Activated B cell treated with CpG ODN at 0.5 μM for 24 hours (primary cell): ENCODE measurements at regions not wholly inside any gene's neighbourhood (a gene's known extent, or its start where the extent isn't known, plus 50 kb on each side); places are given as distances from the start of the nearest gene placed in this dataset.

Source experiments
- ATAC-seq: fragments of 200-7000 bp; cut with Tn5 transposase; one replicate; pipeline ENCODE4 v1.10.0; 2021; ENCODE audit warnings: low read depth, mild to moderate bottlenecking, moderate library complexity
- CTCF ChIA-PET: fragments of 350-600 bp; sonication (Branson Sonifier 250); formaldehyde crosslinking; loops from one replicate; lab custom pipeline; 2021; ENCODE audit warnings: antibody characterized with exemption; lab: Charles Lee
- POLR2A ChIA-PET: fragments of 350-600 bp; sonication (Branson Sonifier 250); formaldehyde crosslinking; loops from one replicate; lab custom pipeline; 2021; ENCODE audit warnings: antibody characterized with exemption; lab: Charles Lee
- DNase-seq: peaks from one replicate; pipeline ENCODE4 v3.0.0; 2022
- H3K27ac Mint-ChIP-seq: one replicate; pipeline ENCODE4 v1.8.0; 2020; ENCODE audit warnings: mixed read lengths
- H3K27me3 Mint-ChIP-seq: one replicate; pipeline ENCODE4 v1.8.0; 2021; ENCODE audit warnings: mixed read lengths
- H3K36me3 Mint-ChIP-seq: one replicate; pipeline ENCODE4 v1.8.0; 2021; ENCODE audit warnings: low read depth, mixed read lengths
- H3K4me1 Mint-ChIP-seq: one replicate; pipeline ENCODE4 v1.8.0; 2021; ENCODE audit warnings: mixed read lengths
- H3K4me3 Mint-ChIP-seq: one replicate; pipeline ENCODE4 v1.8.0; 2020; ENCODE audit warnings: mild to moderate bottlenecking, mixed read lengths
- H3K9me3 Mint-ChIP-seq: one replicate; pipeline ENCODE4 v1.8.0; 2020; ENCODE audit warnings: mixed read lengths
- intact Hi-C: fragments of 100-400 bp; cut with micrococcal nuclease; formaldehyde crosslinking; loops from one replicate; pipeline ENCODE4 v1.15.1; 2024
- TF ChIP-seq, protein P1 (sequence below): fragments of 200-600 bp; IDR thresholded peaks from one replicate; pipeline ENCODE4 v1.8.0; 2022; ENCODE audit warnings: antibody characterized with exemption, mild to moderate bottlenecking

DNA sequence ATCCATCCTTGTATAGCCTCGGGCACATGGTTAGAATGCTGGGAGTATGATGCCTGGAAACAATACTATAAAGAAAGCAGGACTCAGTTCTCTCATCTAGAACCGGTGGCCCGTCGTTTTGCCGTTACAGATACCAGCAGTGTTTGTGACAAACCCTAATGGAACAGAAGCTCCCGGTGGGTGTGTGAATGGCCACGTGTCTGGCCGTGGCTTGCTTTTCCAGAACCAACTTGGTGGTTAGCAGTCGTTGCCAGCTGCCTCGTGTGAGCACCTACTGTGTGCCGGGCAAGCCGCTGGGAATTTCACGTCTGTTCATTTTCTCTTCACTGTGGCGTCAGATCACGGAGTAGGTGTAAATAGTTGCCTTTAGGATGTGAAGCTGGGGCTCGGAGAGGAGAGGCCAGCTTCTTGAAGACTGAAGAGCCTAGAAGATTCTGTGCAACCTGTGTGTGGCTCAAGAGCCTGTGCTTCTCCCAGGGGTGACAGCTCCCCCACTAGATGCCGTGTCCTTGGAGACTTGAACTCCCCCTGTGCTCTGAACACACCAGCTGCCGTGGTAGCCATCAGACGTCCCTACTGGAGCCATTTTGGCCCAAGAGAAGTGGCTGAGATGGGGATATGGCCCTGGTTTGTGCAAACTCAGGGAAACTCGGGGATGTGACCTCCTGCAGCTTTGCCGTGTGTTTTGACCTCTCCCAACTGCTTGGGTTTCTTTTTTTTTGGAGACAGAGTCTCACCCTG is 57.5 kb upstream of the PPARA start:
- intact Hi-C loops = no loop called here
- Mint-ChIP-seq H3K27me3 (no peaks in the 10 kb centered on the region), H3K4me1 (no peaks in the 10 kb centered on the region), H3K9me3 (no peaks in the 10 kb centered on the region), H3K36me3 (peaks cover 6% of the 10 kb centered on the region), H3K27ac (no peak overlapping the region), H3K4me3 (no peak overlapping the region)
- ChIA-PET CTCF (no interaction called here), POLR2A (no interaction called here)
- ATAC-seq (no peak), DNase-seq (no peak)
- TF ChIP-seq, protein P1, sequence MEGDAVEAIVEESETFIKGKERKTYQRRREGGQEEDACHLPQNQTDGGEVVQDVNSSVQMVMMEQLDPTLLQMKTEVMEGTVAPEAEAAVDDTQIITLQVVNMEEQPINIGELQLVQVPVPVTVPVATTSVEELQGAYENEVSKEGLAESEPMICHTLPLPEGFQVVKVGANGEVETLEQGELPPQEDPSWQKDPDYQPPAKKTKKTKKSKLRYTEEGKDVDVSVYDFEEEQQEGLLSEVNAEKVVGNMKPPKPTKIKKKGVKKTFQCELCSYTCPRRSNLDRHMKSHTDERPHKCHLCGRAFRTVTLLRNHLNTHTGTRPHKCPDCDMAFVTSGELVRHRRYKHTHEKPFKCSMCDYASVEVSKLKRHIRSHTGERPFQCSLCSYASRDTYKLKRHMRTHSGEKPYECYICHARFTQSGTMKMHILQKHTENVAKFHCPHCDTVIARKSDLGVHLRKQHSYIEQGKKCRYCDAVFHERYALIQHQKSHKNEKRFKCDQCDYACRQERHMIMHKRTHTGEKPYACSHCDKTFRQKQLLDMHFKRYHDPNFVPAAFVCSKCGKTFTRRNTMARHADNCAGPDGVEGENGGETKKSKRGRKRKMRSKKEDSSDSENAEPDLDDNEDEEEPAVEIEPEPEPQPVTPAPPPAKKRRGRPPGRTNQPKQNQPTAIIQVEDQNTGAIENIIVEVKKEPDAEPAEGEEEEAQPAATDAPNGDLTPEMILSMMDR = no peak

DNA sequence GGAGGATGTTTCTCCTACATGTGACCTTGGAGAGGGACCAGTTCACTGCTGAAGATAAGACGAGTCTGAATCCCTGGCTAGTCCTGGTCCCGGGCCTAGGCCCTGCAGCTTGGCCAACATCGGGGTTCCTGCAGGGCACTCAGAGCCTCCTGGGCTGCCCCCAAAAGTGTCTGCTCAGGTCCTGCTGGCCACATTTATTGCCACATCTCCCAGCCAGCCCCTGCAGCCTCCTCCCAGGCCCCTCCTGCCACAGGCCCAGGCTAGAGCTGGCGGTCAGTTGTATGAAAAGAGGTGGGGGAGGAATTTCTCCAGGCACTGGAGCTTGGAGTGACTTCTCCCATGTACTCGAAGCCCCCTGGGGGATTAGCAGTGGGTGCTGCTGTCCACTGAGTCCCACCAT is 56.5 kb upstream of the PPARA start:
- H3K27ac Mint-ChIP-seq = no peak overlapping the region
- no peak for ATAC-seq
- TF ChIP-seq, protein P1 = no peak
- no peaks in the 10 kb centered on the region for H3K4me1 Mint-ChIP-seq
- no peak overlapping the region for H3K4me3 Mint-ChIP-seq
- H3K27me3 Mint-ChIP-seq = no peaks in the 10 kb centered on the region
- H3K36me3 Mint-ChIP-seq = peaks cover 9% of the 10 kb centered on the region
- CTCF ChIA-PET = no interaction called here
- DNase-seq = no peak
- H3K9me3 Mint-ChIP-seq = no peaks in the 10 kb centered on the region
- intact Hi-C loops = no loop called here
- POLR2A ChIA-PET = no interaction called here

DNA sequence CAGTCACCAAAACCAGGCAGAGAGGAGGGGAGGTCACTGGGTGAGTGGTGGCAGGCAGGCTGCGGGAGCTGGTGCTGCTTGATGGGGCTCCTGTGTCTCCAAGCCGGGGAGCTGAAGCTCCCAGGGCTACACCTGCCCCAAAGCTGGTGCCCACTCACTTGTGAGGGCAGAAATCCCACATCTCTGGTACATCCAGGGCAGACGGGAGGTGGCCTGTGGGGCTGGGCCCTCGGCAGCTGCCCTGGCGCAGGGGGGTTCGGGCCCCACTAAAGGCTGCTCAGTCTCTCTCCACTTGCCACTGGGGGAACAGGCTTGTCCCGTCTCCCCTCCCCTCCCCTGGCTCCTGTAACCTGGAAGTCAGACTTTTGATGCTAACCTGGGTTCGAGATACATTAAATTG is 55.6 kb upstream of the PPARA start:
- intact Hi-C loops = no loop called here
- TF ChIP-seq, protein P1 = no peak
- Mint-ChIP-seq H3K27me3 (no peaks in the 10 kb centered on the region), H3K4me3 (no peak overlapping the region), H3K27ac (no peak overlapping the region), H3K4me1 (no peaks in the 10 kb centered on the region), H3K9me3 (no peaks in the 10 kb centered on the region), H3K36me3 (peaks cover 9% of the 10 kb centered on the region)
- DNase-seq (no peak), ATAC-seq (no peak)
- CTCF ChIA-PET = no interaction called here
- POLR2A ChIA-PET = interaction anchor here (0.6 kb wide), 1 partner anchor 60 kb away, joined by 3 read pairs; no protein-coding TSS in a partner anchor

DNA sequence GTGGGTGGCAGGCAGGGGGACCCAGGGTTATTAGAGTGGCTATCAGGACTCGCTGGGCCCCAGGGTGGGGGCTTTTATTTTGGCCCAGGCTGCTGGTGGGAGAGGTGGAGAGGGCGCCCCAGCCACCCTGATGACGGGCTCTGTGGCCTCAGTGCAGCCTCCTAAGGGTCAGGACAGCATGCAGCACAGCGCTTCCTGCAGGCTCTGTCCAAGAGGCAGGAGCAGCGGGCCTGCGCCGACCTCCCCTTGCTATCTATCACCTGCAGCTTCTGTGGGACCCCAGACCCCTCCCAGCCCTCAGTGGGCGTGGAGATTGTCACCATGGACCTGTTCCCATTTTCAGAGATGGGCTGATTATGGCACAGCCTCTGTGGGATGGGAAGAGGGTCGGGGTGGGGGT is 54.3 kb upstream of the PPARA start:
- H3K4me1 Mint-ChIP-seq = no peaks in the 10 kb centered on the region
- ChIA-PET POLR2A (no interaction called here), CTCF (no interaction called here)
- no peak overlapping the region for H3K4me3 Mint-ChIP-seq
- H3K9me3 Mint-ChIP-seq = no peaks in the 10 kb centered on the region
- DNase-seq (no peak), ATAC-seq (no peak)
- H3K27me3 Mint-ChIP-seq = no peaks in the 10 kb centered on the region
- no peak overlapping the region for H3K27ac Mint-ChIP-seq
- intact Hi-C loops = no loop called here
- TF ChIP-seq, protein P1 = no peak
- H3K36me3 Mint-ChIP-seq = peaks cover 7% of the 10 kb centered on the region

DNA sequence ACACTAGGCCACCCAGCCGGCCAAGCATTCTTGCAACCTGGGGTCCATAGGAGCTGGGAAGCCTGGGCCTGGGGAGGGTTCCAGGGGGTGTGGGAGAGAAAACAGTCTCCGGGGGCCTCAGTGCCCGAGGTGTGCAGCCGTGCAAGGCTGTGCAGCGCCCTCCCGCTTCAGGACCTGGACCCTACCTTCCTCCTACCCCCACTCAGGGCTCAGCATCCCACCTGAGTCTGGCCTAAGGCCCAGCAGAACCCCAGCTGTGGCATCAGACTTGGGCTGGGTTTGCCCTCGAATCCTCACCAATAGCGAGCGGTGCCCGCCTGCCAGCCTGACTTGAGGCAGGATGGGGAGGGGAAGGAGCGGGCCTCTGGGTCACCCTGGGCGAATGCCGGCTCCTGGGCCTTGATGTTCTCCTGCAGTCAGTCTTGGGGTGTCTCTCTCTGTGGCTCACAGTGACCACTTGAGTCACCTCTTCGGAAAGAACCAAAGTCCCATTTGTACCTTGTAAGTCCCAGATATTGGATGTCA is 53.6 kb upstream of the PPARA start:
- intact Hi-C loops = no loop called here
- Mint-ChIP-seq H3K27ac (no peak overlapping the region), H3K27me3 (no peaks in the 10 kb centered on the region)

More for the DNA sequence above, 53.6 kb upstream of the PPARA start:
- H3K36me3 Mint-ChIP-seq = peaks cover 11% of the 10 kb centered on the region
- CTCF ChIA-PET = no interaction called here
- POLR2A ChIA-PET = no interaction called here
- TF ChIP-seq, protein P1 = no peak
- H3K4me3 Mint-ChIP-seq = no peak overlapping the region
- ATAC-seq (no peak), DNase-seq (no peak)
- no peaks in the 10 kb centered on the region for H3K4me1 Mint-ChIP-seq
- no peaks in the 10 kb centered on the region for H3K9me3 Mint-ChIP-seq
